Daoy (cell line): ENCODE measurements at regions not wholly inside any gene's neighbourhood (a gene's known extent, or its start where the extent isn't known, plus 50 kb on each side); places are given as distances from the start of the nearest gene placed in this dataset.

Experiments used
- DNase-seq: peaks from one replicate; pipeline ENCODE4 v3.0.0-alpha.2; 2015; ENCODE audit warnings: low read depth

DNA sequence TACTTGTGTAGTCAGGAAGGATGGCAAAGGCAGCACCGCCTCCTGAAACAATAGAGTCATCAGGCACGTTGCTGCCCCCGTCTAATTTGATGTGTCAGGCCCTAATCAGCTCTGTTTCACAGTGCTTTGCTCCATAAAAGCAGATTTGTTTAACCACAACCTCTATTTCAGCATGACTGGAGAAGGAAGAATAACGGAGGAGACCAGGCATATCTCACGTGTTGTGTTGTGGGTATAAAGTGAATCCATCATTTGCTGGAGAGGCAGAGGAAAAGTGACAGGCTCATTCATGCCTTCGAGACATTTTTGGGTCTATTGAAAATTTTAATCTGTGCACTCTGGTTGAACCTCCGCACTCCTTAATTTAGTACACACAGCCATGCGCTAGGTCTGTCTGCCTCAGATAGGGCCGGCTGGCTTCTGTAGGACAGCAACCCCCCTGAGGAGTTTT lies 940.4 kb upstream of the SLC10A2 start:
- peak; percentile 59 for DNase-seq

DNA sequence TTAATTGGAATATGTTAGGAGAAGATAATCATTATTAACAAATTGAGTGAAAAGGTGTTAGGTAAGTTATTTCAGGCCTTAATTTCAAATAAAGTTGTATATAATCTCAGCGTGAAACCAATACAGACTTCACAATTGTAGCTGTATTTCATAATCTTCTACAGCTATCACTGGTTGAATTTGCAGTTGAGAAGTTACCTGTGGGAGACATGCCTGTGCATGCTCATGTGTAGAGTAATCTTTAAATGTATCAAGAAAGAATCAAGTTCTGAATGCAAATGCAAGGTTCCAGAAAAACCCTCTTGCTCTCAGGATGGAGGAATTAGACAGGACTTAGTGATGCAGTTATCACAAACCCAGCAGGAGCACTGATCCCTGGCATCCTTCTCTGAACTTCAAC lies 938.4 kb upstream of the SLC10A2 start:
- DNase-seq: no peak

DNA sequence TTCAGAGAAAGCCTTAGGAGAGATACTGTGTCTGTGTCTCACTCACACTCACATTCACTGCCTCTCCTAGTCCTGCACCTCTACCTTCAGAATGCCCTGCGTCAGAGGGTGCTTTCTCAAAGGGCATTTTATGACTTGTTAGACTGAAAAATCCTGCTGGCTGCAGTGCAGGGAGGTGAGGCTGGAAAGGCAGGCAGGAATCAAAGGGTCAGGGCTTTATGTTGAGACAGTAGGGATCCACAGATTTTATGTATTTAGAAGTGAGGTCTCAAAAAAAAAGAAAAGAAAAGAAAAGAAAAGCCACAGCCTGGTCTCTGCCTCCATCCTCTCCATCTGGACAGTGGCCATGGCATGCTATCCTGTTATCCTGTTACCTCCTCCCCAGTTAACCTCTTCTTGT lies 936.0 kb upstream of the SLC10A2 start:
- no peak for DNase-seq

DNA sequence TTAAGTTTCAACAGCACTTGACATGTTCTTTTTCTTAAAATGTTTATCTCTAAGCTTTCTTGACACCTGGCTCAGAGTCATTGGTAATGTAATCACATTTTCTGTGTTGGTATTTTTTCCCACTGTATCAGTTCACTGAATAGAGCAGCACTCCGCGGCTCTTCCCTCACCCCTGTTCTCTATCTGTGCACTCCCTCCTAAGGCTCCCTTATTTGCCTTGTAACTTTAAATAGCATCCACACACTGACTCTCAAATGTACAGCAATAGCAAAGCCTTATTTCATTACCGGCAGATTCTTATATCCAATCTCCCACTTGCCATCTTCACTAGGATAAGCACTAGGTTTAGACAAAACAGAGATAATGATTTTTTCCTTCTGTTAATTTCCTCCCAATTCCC lies 935.5 kb upstream of the SLC10A2 start:
- no peak for DNase-seq

DNA sequence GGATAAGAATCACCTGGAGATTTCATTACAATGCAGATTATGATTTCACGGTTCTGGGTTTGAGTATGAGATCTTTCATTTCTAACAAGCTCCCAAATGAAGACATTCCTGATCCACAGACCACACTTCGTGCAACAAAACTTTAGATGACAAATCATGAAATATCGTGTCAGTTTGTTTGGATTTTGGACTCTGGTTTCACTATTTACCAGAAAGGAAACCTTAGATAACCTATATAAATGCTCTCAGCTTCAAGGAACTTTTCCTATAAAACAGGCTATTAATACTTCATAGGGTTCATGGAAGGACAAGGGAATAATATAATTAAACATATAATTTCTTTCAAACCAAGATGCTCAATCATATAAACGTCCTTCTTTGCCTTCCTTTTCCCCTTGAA lies 930.5 kb upstream of the SLC10A2 start:
- no peak for DNase-seq

DNA sequence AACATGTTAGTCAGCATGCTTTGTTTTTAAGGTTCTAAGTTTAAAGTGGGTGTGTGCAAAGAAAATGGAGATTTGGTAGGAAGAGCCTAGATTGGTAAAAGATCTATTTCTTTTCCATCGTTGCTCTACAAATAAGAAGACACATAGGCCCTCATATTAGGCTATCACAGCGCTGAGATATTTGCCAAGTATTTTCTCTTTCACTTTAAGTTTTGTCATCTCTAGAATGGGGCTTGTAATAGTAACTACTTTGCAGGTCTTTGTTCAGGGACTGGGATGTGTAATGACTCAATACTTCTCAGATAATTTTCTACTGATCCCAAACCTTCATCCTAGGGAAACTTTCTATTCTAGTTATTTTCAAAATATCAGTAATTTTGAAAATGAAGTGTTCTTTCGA lies 917.7 kb upstream of the SLC10A2 start:
- no peak for DNase-seq

DNA sequence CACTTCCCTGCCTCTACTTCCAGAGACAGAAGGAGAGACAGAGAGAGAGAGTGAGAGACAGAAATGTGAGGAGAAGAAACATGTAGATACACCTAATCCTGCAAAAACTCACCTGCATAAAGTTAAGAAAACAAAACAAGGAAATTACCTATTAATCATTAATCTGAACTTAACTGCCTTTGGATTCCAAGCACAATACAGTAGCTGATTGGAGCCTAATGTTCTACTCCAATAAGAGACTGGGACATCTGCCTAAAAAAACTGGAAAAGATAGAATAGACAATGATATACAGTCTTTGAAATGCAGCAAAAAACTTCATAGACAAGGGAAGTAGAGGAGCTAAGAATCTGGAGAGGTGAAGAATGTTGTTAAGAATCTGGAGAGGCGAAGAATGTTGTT lies 910.2 kb upstream of the SLC10A2 start:
- DNase-seq: no peak

DNA sequence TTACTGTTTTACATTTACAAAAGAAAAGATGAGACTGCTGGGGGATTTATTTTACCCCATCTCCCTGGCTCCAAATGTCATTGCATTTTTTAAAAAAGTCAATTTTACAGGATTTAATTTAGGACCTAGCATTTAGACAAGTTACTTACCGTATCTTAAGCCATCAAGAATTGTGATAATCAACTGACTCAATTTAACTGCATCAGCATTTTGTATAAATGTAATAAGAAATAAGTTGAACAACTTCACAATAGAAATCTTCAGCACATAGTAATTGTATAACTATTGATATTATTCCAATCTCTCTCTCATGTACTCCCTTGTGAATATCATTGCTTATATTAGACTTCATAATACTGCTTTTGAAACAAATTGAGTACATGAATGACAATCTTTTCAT lies 907.5 kb upstream of the SLC10A2 start:
- no peak for DNase-seq

DNA sequence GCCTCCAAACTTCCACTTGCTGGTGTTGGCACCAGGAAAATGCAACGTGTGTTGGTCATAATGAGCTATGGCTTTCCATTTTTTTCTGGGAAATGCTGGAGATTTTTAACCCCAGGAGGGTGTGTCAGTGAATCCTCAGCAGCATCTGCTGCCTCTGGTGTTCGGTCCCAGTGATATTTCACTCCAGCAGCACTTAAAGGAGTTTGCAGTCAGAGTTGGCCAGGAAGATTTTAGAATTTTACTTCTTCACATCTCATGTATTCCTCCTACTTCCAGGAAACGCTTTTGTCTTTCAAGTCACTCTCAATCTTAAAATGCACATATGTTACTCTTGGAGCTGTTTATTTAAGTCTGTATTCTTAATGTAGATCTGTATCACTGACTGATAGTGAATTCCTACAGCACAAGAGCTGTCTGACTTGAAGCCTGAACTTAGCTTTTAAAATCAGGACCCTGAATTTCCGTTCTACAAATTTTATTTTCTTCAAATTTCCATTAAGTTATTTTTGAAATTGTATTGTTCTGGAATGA lies 903.4 kb upstream of the SLC10A2 start:
- DNase-seq: no peak

DNA sequence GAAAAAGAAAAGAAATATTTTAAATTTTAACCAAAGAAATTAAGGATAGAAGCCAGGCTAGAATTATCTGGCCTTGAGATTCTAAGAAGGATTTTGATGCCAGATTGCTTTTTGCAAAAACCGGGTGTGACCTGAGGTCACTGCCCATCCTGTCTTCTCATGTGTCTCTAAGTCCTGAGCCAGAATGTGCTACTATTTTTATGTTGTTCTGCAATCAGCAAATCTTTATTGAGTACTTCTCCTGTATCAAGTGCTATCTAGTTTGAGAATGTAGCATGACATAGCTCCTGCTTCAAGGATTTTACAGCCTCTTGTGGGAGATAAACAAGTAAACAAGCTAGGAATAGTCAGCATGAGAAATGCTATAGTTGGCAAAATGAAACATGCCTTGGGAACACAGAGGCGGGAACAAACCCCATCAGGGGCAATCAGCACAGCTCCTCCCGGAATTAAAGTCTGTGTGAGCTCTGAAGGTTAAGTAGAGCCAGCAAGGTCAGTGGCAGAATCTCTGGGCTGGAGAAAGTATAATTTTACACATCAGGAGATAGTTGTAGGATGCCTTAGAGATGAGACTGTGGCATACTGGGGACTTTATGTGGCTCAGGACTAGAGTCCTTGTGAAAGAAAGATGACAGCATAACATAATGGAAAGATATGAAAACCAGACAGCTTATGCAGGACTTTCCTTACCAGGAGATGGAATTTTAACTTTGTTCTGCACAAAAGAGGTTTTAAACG lies 899.5 kb upstream of the SLC10A2 start:
- DNase-seq: no peak

DNA sequence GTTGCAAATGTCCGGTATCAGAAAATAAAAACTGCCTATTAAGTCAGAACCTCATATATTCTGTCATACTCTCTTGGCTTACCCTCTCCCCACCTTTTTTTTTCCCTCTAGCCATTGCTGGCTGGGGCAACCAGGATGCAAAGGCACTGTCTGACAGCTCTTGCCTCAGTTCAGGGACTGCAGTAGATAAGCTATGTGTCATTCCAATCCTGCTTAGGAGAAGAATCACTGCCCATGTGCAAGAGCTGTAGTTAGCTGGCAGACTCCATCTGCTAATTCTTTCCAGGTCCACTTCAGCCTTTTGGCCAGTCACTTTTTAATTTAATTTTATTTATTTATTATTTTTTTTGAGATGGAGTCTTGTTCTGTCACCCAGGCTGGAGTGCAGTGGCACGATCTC lies 895.6 kb upstream of the SLC10A2 start:
- DNase-seq: no peak

DNA sequence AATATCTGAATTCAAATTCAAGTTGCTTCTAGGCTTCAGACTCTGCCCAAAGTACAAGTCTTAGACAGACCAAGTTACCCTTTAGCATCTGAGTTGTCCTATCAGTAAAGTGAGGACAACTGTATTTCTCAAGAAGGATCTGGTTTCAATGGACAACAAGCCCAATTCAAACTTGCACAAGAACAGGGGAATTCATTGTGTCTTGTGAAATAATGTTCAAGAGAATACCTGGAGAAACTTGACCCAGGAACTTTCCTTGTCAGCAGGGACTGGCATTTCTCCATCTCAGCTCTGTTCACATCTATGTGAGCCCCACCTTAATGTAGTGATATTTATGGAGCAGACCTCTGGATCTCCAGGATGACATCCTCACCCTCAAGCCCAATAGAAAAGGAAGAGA lies 894.9 kb upstream of the SLC10A2 start:
- DNase-seq: no peak

DNA sequence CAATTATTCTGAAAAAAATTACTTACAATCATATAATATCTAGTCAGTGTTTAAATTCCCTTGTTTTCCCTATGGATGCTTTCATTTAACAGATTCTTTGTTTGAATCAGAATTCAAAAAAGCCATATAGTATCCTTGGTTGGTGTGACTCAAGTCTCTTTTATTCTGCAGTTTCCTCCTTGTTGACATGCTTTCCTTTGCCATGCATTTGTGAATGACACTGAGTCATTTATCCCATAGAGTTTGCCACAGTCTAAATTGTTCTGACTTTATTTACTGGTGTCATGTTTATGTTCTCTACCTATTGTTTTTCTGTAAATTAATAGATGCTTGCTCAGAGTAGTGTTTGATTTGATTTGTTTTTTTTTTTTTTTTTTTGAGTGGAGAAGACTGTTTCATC lies 893.8 kb upstream of the SLC10A2 start:
- no peak for DNase-seq

DNA sequence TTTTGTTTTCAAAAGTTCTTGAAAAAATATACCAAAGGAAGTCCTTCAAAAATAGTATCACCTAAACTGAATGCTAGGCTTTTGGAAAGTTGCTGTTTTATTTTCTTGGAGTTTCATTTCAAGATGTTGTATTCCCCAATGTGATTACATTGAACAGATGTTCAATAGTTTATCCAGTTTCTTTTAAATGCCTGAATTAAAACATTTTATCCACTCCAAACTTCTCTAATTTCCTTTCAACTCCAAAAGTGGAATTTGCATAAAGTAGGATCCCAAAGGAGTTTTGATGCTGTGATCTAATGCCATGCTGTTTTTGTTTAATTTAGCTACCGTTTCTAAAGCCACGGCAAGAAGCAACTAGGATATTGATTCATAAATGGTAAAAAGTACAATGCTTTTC lies 892.5 kb upstream of the SLC10A2 start:
- no peak for DNase-seq

DNA sequence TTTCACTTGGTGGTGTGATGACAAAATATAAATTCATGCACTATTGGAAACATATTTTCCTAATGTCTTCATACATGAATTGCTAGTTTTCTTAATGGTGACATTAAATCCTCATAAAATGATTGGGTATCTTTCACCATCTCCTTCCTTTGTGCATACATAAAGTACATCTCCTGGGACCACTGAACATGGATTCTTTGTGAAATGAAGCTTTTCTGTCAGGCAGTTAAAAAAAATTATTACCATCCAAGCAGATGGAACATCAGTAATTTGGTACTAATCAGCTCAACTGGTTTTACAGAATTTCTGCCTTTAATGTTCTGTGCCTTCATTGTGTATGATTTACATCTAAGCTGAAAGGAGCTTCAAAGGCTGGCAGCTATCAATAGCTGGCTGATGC lies 891.7 kb upstream of the SLC10A2 start:
- DNase-seq: no peak

DNA sequence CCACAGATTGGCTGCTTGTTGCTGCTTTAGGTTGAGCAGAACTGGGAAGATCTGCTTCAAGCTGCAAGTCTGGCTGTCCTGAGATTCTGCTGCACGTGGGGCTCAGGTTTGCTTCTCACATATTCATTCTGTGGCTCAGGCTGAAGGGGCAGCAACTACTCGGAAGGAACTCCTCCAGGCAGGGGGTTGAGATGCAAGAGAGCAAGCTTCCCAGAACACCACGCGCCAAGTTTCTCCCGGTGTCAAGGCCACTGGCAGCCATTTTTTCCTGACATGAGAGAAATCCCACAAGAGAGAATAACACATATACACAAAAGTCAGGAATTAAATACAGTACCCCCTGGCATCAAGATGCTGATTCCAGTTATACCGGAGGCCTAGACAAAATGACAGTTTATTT lies 887.6 kb upstream of the SLC10A2 start:
- no peak for DNase-seq

DNA sequence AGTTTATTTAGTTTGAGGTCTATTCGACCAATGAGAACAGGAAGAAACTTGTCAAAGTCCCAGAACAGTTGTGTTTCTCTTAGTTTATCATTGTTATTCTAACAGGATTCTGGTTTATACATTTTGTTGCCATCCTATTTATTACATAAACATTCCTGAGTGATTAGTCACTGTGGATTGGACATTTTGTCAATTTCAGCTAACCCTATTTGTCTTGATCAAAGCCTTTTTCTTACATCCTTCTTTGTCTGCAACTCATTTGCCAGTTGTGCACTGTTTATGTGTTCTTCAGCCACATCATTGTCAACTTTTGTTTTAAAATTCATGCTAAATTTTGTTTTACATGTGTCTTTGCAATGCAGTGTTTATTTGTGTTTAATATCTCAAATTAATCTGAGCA lies 886.0 kb upstream of the SLC10A2 start:
- no peak for DNase-seq

DNA sequence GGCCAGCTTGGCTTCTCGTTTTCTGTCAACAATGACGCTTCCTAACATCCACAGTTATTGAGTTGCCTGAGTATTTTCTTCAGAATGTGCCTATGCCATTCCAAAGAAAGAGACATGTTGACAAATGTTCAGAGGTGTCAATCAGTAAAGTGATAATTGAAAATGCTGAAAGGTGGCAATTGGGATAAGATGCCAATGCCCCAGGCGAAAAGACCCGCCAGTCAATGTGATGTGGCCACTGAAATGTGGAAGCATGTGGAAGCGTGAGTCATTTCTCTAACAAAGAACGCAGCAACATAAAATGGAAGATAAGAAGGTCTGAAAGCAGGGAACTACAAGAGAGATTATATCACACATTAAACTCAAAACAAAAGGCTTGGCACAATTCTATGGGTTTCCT lies 882.2 kb upstream of the SLC10A2 start:
- peak; percentile 9 for DNase-seq

DNA sequence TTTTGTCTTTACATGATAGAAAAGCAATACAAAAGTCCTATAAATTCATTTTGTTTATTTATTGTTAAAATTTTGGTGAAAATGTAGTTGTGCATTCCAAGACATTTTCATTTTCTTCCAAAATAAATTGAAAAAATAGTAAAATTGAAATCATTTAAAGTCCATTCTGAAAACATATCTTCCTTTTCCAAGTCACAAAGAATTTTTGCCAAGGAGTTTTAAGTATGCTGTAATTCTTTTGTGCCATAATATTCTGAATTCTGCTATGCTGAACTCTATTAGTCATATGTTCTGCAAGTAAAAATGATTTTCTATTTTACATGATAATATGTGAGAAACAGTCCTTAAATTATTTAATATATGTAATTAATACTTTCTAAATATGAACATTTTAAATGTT lies 879.6 kb upstream of the SLC10A2 start:
- DNase-seq: no peak

DNA sequence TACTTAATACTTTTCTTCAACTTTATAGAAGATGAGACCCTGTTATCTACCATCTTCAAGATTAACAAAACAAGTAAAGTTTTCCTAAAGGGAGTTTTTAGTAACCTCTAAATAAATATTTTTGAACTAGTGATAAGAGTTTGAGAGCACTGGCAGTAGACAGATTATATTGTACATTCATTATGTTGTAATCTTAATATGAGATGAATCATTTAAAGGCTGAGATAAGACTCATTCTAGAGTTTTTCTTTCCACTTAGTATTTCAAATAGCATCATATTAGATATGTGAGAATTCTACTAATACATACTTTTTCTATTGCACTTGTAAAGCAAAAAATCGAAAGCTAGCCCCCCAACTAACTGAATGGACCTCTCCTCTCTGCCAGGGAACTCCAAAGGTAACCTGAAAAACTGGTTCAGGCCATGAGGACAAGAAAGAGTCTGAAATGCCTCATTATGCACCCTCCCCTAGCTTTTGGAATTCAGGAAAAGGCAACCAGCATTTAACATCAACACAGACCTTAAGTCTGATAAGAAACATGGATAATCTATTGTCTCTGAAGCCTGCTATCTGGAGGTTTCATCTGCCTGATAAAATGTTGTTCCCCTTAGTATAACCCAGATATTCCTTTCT lies 875.4 kb upstream of the SLC10A2 start:
- no peak for DNase-seq

DNA sequence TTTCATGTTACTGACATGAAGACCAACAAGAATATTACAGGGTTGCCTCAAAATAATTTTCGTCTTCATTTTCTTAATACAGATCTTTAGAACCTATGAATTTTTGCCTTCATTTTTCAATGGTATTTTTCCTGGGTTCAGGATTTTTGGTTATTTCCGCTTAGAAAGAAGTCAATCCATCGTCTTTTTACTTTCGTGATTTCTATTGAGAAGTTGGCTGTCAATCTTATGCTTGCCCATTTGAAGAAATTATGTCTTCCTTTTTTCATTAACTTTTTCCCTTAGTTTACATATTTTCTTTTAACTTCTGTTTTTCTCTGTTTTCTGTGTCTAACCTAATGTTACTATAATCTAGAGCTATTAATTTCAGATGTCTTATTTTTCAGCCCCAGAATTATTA lies 868.9 kb upstream of the SLC10A2 start:
- no peak for DNase-seq

DNA sequence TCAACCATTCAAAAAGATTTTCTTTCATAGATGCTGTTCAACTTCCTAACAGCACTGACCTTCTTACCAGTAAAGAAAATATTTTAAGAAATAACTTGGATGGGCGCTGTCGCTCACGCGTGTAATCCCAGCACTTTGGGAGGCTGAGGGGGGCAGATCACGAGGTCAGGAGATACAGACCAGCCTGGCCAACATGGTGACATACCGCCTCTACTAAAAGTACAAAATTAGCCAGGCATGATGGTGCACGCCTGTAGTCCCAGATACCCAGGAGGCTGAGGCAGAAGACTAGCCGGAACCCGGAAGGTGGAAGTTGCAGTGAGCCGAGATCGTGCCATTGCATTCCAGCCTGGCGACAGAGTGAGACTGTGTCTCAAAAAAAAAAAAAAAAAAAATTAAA lies 865.7 kb upstream of the SLC10A2 start:
- no peak for DNase-seq

DNA sequence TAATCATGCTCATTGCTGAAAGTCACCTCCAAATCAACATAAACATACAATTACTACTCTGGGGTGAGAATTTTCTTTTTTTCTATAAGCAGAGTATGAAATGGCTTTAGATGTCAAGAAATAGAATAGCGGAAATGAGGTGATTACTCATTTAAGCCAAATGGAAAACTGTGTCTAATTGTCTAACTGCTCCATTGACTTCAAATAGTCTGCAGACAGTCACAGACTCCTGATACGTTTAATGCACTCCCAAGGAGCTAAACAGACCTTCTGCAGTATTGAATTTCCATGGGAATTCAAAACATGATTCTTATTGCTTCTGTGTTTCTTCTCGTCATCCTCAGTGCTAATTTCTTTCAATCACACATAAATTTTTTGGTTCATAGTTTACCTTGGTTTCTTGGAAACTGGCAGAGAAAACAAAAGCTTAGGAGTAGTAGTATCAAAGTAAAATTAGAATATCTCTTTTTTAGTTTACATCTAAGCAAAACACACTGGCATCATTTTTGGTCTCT lies 865.2 kb upstream of the SLC10A2 start:
- DNase-seq: no peak
